CD4-positive, alpha-beta T cell treated with Interleukin-4 for 4 hours (primary cell): ENCODE measurements at regions not wholly inside any gene's neighbourhood (a gene's known extent, or its start where the extent isn't known, plus 50 kb on each side); places are given as distances from the start of the nearest gene placed in this dataset.

Experiments
- DNase-seq: peaks from one replicate; pipeline ENCODE4 v3.0.0-alpha.2; 2020

DNA sequence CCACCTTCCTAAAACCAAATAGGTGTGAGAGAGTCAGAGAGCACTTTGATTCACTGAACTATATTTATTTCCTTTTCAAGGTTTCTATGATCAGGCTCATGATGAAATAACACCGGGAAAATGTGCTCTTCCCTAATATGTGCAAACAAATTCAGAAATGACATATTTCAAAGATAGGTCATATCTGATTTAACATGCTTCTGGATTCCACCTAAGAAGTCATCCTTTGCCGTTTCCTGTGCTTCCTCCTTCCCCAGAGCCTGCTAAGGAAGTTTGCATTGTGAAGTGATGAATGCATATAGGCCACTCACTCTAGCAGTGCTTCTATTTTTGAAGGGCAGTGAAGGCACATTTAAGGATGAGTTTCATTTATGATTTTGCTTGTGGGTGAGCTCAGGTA is 327.6 kb downstream of the TDRD15 start:
- no peak for DNase-seq

DNA sequence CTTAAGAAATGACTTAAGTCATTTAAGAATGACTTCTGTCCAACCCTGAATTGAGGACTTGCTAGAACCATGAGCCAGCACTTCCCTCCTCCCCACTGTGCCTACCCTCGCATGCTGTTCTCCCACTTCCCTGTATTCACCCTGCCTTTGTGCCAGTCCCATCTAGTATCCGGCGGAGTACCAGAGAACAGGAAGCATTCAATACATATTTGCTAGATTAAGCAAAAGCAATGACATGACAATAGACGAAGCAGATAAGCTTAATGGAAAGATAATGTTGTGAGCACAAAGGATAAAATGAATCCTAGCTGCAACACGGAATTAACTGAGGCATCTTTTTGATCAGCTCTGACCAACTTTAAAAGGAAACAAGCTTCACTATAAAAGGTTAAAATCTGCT is 328.5 kb downstream of the TDRD15 start:
- DNase-seq: no peak

DNA sequence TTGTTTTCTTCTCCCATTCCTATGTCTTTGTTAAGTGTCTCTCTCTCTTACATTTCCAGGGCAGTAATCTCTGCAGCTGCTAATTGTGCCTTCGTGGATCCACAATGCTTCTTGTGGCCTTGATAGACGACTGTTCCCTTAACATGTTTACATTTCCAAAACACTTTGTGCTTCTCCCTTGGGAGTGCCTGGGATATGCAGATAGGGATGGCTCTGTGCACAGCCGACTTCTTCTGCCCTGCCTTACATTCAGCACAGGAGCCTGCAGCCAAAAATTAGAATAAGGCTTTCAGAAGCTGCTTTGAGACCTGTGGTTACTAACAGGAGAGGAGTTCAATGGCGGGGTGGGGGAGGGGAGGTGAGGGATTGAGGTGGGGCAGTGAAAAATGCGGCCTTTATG is 328.9 kb downstream of the TDRD15 start:
- DNase-seq: no peak

DNA sequence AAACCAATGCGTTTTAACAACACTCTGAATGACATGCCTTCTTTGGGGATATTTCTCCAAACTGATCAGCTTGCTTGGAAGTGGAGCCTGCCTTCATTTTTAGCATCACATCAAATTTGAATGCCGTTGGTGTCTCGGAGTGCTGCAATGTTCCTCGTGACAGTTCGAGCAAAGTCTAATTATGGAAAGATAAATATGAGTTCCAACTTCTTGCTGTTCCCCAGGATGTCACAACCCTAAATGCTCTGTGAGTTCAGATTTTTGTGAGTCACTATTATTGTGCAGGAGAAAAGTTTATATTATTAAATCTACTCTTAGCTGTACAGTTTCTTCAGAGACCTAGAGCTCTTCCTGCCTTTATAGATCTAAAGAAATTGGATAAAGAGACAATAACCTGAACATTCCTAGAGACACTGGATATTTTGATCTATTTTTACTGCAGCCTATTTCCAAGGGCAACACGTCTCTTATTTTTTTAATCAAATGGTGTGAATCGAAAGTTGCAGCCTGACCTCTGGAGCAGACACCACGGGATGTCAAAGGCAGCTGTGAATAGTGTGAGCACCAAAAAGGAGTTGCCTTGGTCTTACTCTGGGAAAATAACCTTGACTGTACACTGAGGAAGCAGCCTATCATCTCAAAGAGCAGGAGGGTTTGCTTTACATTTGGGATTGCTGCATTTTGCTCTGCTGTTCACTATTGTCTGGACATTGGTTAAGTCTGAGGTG is 330.1 kb downstream of the TDRD15 start:
- no peak for DNase-seq

DNA sequence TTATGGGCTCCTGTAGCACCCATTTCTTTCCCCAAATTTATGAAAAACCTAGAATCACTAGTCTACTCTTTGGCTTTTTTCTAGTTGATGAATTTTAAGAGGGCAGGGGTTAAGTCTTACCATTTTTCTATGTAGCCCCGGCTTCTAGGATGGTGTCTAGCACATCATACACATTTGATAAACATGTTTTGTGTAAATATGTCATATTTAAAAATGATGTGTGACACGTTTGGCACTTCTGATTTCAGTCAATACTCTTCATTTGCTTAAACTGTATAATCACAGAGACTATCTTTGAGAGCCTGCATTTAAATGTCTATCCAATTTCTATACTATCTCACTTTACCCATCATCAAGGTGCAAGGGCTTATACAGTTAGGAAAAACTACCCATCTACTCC is 331.1 kb downstream of the TDRD15 start:
- DNase-seq: no peak

DNA sequence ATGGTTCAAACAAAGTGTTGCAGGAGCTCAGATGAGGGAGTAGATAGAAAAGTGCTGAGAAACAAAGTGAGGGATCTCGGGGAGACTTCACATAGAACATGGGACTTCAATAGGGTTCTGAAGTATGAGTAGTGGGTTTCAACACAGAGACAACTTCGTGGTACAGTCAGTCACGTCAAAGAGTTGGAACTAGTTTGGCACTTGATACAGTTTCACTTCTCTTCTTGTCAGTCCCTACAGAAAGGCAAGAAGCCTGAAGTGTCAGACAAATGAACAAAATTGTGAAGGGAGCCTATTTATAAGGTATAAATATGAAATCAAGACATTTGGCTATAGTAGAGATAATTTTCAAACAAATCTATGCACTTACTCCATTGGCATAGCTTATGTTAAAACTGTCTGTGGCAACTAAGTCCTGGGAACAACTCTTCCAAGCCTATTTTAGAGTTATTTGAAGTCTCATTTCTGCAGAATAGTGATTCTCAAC is 338.0 kb downstream of the TDRD15 start:
- no peak for DNase-seq

DNA sequence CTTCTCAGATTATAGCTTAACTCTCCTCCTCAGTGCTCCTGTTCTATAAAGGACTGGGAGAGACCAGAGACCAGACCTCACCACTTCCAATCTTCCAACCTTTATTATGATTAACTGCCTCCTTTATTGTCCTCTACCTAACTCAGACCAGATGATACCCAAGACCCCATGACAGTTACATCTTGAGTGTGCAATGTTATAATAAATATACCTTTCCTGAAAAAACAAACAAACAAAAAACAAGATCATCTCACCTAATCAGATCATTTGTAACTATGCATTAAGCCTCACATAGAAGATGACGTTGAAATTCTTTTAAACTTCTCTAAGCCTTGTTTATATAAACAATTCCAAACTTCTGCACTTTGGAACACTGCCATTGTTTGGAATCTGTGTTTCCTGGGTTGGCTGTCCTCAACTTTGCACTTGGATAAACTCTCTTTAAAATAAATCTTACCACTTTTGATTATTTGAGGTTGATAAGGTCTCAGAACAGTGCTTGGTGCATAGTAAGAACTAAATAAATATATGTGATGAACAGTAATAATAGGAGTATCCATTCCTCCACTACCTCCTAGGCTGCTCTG is 342.7 kb downstream of the TDRD15 start:
- no peak for DNase-seq

DNA sequence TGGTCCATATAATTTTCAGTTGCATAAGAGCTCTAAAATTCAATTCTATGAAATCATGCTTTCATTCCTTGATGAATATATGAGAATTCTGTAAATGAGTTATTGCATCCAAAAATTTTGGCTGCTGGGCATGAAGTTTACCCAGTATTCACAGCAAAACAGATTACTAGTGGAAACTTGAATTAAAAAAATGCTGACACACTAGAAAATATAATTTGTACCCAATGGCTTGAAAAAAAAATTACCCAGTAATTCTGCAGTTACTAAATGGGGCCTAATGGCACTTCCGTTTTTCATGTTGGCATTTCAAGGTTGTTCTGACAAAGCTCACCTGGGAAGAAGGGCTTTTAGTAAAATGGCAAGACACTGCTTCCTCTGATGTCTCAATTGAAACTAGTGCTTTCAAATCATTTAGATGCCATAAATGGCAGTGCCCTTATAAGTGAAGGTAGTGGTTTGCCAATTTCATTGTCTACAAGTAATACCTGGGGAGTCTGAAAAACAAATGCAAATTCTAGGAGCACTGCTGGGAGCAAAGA is 343.6 kb downstream of the TDRD15 start:
- DNase-seq: no peak

DNA sequence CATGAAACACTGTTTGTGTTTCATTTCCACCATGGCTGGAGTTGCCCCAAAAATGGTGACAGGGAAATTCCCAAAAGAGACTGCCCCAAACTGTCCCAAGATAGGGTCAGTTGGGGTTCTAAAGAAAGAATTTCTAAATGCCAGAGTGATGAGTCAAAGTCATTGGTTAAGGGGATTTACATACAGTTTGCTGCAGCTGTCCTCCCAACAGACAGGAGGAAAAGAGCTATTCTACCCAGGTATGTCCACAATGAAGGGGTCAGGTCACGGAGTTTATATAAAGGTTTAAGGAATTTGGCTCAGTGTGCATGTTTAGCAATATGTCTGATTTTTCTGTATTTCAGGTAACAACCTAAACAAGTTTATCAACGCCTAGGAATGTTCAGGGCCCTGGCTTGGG is 344.1 kb downstream of the TDRD15 start:
- DNase-seq: no peak

DNA sequence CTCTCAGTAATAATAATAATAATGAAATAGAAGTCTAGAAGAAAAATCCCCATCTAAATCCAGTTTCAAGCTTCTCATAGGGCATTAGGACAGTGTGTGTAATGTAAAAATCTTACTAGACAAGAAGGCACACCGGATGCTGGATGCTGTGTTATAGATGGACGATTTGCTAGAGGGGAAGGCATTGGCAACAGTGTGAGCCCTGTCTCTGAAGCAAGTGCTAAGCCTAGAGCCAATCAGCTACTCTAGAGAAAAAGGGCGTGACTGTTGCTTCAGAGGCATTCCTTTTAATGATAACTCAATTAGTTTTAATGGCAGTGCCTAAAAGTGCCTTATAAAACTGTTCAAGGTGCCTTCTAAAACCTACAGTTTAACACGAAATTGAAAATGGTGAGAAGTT is 344.9 kb downstream of the TDRD15 start:
- no peak for DNase-seq

DNA sequence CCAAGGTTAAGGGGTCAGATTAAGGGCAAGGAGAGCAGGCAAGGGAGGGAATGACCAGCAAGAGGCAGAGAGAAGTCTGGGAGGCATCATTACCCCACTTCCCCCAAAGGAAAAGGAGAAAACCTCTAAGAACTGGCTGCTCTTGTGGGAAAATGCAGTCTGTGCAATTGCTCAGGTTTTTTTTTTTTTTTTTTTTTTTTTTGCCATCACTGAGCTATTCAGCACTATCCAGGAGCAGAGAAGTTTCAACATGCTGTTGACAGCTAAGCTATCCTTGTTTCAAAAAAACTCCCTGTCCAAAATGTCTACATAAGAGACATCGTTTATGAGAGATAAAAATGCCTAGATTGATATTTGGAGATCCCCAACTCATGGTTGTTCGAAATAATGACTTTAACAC is 345.4 kb downstream of the TDRD15 start:
- no peak for DNase-seq

DNA sequence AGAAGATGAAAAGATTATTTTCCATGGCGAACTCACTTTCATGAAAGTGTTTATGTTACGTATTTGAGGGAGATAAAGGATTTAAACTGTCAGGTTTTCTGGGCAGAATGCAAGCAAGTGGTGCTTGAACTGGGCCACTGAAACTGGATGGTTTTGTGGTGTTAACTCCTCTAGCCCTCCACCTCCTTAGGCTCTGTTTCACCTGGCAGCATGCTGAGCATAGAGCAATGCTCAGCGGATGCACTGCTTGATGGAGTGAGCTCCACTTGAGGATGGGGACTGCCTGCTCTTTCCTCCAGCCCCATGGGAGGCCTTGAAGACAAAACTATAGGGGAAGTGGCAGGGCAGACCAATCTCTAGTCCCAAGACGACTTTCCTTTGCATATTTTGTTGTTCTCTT is 345.8 kb downstream of the TDRD15 start:
- DNase-seq: no peak

DNA sequence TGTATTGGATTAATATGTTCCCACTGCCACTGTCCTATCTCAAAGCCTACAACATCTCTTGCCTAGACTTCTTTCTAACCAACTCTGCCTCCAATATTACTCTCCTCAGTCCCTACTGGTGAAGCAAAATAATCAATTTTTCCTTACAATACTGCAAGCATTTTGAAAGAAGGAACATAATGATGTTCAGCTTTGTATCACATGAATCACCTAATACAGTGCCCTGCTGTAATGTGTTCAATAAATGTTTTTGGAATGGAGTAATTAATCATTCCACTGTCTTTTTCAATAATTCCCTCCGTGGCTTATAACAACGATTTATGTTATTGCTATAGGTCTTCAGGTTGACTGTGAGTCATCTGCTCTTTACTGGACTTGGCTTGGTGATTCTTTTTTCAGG is 356.4 kb downstream of the TDRD15 start:
- no peak for DNase-seq

DNA sequence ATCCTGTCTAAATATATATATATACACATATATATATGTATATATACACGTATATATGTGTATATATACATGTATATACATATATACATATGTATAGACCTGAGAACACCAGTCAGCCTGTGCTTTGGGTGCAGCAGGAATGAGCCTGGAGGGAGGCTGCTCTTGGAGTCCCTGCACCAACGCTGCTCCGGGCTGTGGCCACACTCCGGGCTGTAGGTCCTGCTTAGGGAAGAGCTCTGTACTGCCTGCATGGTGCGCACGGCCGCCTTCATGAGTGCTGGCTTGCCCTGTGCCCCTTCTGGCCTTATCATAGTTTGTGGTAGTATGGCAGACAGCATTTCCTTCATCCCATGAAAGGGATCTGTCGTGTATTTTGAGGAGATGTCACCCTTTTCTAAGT is 360.9 kb downstream of the TDRD15 start:
- no peak for DNase-seq

DNA sequence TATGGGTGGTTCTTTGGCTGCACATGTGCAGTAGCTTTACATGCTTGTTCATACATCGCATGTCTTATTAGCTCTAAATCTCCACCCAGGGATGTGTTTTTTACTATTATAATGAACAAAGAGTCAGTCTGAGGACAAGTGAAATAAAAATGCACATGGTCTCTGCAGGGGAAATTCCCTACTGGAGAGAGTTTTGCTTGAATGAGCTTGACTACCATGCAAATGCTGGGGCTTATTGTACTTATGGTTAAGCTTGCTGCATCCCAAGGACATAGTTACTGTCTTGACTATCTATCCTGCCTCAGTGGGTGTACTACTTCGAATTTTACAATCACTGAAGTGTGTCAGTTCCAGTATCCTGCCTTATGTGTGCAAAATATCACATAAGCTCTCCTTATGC is 362.7 kb downstream of the TDRD15 start:
- DNase-seq: no peak

DNA sequence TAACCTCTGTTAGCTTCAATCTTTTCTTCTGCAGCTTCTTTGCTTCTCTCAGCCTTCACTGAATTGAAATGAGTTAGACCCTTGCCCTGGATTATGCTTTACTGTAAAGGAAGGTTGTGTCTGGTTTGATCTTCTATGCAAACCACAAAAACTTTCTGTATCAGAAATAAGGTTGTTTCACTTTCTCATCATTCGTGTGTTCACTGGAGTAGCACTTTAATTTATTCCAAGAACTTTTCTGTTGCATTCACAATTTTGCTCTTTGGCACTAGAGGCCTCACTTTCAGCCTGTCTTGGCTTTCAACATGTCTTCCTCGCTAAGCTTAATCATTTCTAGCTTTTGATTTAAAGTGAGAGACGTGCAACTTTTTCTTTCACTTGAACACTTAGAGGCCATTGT is 365.3 kb downstream of the TDRD15 start:
- DNase-seq: no peak

DNA sequence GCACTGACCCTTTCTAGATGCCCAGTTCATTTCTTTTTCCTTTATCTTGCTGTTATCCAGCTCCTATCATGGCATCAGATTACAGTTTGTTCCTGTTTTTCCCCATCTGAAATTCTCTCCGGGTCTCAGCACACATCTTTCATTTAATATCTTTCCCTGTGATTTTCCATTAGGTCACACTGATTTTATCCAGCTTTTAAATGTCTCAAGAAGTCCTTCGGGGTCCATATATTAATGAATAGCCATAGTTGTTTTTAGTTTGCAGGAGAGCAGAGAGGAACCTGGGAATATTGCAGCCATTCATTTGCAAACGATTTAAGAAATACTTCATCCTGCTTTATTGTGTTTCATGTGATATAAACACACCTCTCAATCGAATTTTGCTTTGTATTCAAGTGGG is 374.2 kb downstream of the TDRD15 start:
- DNase-seq: no peak

DNA sequence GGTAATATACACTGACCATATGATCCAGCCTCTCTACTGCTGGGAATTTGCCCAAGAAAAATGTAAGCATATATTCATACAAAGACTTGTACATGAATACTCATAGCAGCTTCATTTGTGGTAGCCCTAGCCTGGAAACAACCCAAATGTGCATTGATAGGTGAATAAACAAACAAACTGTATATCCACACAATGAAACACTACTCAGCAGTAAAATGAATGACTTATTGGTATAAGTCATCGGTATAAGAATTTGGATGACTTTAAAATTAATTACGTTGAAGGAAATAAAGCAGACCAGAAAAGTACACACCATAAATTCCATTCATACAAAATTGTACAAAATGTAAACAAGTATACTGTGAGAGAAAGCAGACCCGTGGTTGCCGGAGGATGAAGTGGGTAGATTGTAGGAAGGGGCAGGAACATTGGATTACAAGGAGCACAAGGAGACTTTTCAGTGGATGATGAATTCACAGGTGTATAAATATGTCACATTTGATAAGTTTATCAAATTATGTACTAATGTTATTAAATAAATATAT is 376.7 kb downstream of the TDRD15 start:
- DNase-seq: no peak

DNA sequence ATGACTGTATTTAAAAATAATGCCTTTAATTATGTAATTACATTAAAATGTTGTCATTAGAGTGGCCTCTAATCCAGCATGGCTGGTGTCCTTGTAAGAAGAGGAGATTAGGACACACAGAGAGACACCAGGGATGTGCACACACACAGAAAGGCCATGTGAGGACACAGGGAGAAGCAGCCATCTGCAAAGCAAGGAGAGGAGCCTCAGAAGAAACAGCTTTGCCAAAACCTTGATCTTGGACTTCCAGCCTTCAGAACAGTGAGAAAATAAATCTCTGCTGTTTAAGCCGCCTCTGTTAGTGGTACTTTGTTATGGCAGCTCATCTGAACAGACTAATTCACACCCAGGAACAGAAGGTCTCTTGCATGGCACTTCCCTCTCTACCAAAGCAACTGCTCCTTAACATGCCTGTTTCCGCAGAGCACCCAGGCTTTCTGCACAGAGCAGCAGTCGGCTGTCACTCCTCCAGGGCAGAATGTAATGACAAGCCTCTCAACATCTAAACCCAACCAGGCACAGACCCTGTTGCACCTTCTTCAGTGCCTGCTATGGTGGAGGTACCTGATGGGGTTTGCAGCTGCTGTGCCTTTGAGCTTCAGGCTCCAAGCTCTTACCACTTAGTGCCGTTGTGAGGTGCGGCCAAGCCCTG is 377.7 kb downstream of the TDRD15 start:
- DNase-seq: no peak

DNA sequence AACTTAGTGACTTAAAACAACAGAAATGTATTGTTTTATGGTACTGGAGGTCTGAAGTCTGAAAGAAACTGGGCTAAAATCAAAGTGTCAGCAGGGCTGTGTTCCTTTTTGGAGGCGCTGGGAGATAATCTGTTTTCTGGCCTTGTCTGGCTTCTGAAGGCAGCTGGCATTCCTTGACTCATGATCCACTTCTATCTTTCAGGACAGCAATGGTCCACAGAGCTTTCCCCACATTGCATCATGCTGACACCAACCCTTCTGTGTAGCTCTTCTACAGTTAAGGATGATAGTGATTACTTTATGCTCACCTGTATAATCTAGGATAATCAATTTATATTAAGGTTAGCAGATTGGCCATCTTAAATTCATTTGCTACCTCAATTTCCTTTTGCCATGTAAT is 392.1 kb downstream of the TDRD15 start:
- no peak for DNase-seq

DNA sequence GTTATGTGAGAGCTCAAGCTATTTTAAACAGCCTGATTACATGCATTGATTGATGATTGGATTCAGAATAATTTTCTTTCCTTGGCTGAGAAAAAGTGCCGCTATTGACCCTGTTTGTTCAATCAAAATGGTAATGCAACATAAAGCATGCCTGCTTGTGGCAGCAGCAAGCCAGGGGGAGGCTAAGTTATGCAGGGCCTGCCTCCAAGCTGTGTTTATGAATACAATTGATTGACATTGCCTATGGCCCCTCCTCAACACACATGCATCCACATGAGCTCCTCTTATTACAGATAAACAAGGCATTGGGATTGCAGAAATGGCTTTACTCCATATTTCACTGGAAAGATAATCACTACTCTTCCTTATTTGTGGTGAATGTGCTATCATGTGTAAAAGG is 395.6 kb downstream of the TDRD15 start:
- no peak for DNase-seq

DNA sequence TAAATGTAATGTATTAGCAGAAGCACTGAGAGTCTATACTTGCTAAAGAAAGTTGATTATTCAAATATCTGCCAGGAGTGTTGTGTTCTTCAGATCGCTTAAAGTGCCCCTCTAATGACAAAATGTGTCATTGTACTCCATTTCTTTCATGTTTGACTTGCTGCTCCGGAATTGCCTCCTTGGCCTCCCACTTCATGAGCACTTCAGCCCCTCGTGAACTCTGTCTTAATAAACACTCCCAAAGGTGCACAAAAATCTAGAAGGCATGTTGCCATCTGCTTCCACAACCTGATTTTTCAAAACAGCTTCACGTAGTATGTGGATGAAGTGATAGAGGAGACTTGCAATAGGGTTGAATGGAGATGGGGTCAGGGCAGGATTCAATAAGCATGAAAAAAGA is 396.1 kb downstream of the TDRD15 start:
- no peak for DNase-seq

DNA sequence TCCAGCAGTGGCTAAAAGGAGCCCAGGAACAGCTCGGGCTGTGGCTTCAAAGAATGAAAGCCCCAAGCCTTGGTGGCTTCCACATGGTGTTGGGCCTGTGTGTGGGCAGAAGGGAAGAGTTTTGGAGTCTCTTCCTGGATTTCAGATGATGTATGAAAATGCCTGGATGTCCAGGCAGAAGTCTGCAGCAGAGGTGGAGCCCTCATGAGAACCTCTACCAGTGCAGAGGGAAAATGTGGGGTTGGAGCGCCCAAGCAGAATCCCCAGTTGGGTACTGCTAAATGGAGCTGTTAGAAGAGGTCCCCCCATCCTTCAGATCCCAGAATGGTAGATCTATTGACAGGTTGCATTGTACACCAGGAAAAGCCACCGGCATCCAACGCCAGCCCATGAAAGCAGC is 412.1 kb downstream of the TDRD15 start:
- no peak for DNase-seq

DNA sequence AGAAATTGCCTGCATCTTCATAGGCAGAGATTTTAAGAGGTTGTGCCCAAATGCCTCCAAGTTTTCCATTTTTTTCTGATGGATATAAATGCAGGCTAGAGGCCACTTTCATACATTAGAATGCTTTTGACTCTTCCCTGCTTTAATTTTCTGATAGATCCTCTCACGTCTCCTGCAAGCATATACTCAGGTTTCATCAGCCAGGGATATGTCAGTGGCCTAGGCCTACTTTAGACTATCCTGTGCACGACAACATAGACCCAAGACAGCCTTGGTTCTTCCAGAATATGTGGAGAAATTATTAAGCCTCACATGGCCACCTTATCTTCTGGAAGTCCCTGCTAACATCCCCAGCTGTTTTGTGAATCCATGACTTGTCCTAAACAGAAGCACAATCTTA is 415.9 kb downstream of the TDRD15 start:
- DNase-seq: no peak
